ENCODE measurements at regions not wholly inside any gene's neighbourhood (a gene's known extent, or its start where the extent isn't known, plus 50 kb on each side); places are given as distances from the start of the nearest gene placed in this dataset.

DNA sequence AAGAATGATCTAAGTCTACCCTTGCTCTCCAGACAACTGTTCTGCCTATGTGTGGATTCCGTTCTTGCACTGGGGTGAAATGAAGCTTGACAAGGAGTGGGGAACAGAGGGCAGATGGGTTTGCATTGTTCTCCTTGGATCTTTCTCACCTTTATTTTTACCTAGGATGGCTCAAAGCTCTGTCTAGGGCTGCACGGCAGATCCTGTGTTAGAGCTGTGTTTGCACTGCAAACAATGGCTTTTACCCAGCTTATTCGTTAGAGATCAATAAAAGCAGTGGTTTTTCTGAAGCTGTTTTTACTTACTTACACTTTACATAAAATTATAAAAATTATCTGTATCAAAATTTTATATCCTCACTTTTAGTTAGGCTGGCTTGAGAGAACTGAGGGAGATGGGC, 105.1 kb downstream of the LRIG3 start:
- no peaks in the 10 kb centered on the region for H4K20me1 ChIP-seq (ENCODE audit: insufficient read depth, low read length)
- no CpG with 5 or more reads among the region's 3 CpGs for WGBS (ENCODE audit: insufficient coverage)
- TF ChIP-seq, protein P1, sequence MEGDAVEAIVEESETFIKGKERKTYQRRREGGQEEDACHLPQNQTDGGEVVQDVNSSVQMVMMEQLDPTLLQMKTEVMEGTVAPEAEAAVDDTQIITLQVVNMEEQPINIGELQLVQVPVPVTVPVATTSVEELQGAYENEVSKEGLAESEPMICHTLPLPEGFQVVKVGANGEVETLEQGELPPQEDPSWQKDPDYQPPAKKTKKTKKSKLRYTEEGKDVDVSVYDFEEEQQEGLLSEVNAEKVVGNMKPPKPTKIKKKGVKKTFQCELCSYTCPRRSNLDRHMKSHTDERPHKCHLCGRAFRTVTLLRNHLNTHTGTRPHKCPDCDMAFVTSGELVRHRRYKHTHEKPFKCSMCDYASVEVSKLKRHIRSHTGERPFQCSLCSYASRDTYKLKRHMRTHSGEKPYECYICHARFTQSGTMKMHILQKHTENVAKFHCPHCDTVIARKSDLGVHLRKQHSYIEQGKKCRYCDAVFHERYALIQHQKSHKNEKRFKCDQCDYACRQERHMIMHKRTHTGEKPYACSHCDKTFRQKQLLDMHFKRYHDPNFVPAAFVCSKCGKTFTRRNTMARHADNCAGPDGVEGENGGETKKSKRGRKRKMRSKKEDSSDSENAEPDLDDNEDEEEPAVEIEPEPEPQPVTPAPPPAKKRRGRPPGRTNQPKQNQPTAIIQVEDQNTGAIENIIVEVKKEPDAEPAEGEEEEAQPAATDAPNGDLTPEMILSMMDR (IDR thresholded peaks at IDR 0.05): no peak
- H3K27ac ChIP-seq (ENCODE audit: low read depth in 1 of 2, low read length in 2 of 2): no peak overlapping the region
- H3K36me3 ChIP-seq (replicated peaks in 1 of 2; ENCODE audit: control insufficient read depth in 1 of 2, insufficient read depth in 2 of 2, low read length in 2 of 2): no peaks in the 10 kb centered on the region
- H3K27me3 ChIP-seq (ENCODE audit: control insufficient read depth in 2 of 2, insufficient read depth in 2 of 2, low read length in 2 of 2): no peaks in the 10 kb centered on the region
- H3K9me3 ChIP-seq (replicated peaks in 1 of 2; ENCODE audit: control insufficient read depth in 1 of 2, insufficient read depth in 1 of 2, low read length in 2 of 2): no peaks in the 10 kb centered on the region
- Mint-ChIP-seq H3K4me1 (no peaks in the 10 kb centered on the region), H3K4me3 (no peak overlapping the region), H3K9me3 (peaks cover 0 to 5% (median 2%) of the 10 kb centered on the region in 7 donors), H3K27me3 (ENCODE audit: low read depth in 3 of 3) (no peaks in the 10 kb centered on the region), H3K36me3 (no peaks in the 10 kb centered on the region), H3K27ac (no peak overlapping the region)
- H3K4me1 ChIP-seq (ENCODE audit: control insufficient read depth in 1 of 2, insufficient read depth in 2 of 2, low read length in 2 of 2): no peaks in the 10 kb centered on the region
- no peak for DNase-seq
- no peak overlapping the region for H3K4me3 ChIP-seq (replicated peaks in 1 of 3; ENCODE audit: low read depth in 2 of 3, low read length in 3 of 3)
- intact Hi-C loops (cut with micrococcal nuclease): no loop called here
- H3K9ac ChIP-seq (ENCODE audit: insufficient read depth, low read length, poor library complexity, severe bottlenecking): no peak overlapping the region
- H3K4me2 ChIP-seq (replicated peaks; ENCODE audit: extremely low read depth, low read length, poor library complexity, severe bottlenecking): no peak overlapping the region
- no peaks in the 10 kb centered on the region for H3K79me2 ChIP-seq (ENCODE audit: insufficient read depth, low read length)
- H2AFZ ChIP-seq (ENCODE audit: insufficient read depth, low read depth, low read length, poor library complexity, severe bottlenecking): no peak overlapping the region

DNA sequence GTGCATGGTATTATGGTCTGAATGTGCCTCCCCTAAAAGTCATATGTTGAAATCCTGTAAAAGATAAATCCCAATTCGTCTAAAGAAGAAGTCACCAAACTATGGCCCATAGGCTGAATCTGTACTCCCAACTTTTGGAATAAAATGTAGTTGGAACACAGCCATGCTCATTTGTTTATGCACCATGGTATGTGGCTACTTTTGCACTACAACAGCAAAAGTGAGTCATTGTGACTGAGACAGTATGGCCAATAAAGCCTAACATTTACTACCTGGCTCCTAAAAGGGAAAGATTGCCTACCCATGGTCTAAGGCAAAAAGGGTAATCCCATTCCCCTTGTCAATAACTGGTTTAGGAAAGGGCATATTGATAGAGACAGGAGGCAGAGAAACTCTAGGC, 101.8 kb downstream of the LRIG3 start:
- Histone ChIP-seq H3K36me3 (replicated peaks in 1 of 2; ENCODE audit: control insufficient read depth in 1 of 2, insufficient read depth in 2 of 2, low read length in 2 of 2) (no peaks in the 10 kb centered on the region), H3K4me1 (ENCODE audit: control insufficient read depth in 1 of 2, insufficient read depth in 2 of 2, low read length in 2 of 2) (no peaks in the 10 kb centered on the region), H3K4me2 (replicated peaks; ENCODE audit: extremely low read depth, low read length, poor library complexity, severe bottlenecking) (no peak overlapping the region), H3K9me3 (replicated peaks in 1 of 2; ENCODE audit: control insufficient read depth in 1 of 2, insufficient read depth in 1 of 2, low read length in 2 of 2) (peaks cover 0 to 8% of the 10 kb centered on the region in 2 donors), H3K4me3 (replicated peaks in 1 of 3; ENCODE audit: low read depth in 2 of 3, low read length in 3 of 3) (no peak overlapping the region), H4K20me1 (ENCODE audit: insufficient read depth, low read length) (no peaks in the 10 kb centered on the region), H3K27me3 (ENCODE audit: control insufficient read depth in 2 of 2, insufficient read depth in 2 of 2, low read length in 2 of 2) (no peaks in the 10 kb centered on the region), H3K79me2 (ENCODE audit: insufficient read depth, low read length) (no peaks in the 10 kb centered on the region), H3K9ac (ENCODE audit: insufficient read depth, low read length, poor library complexity, severe bottlenecking) (no peak overlapping the region), H2AFZ (ENCODE audit: insufficient read depth, low read depth, low read length, poor library complexity, severe bottlenecking) (no peak overlapping the region), H3K27ac (ENCODE audit: low read depth in 1 of 2, low read length in 2 of 2) (no peak overlapping the region)
- Mint-ChIP-seq H3K27ac (no peak overlapping the region), H3K4me1 (no peaks in the 10 kb centered on the region), H3K36me3 (no peaks in the 10 kb centered on the region), H3K9me3 (peaks cover 0 to 10% (median 5%) of the 10 kb centered on the region in 7 donors), H3K27me3 (ENCODE audit: low read depth in 3 of 3) (no peaks in the 10 kb centered on the region), H3K4me3 (no peak overlapping the region)
- TF ChIP-seq, protein P1 (IDR thresholded peaks at IDR 0.05): no peak
- WGBS (ENCODE audit: insufficient coverage): no CpG with 5 or more reads among the region's 1 CpG
- no peak for DNase-seq
- intact Hi-C loops (cut with micrococcal nuclease): no loop called here

Data from CD14-positive monocyte (primary cell).